ENCODE measurements at regions not wholly inside any gene's neighbourhood (a gene's known extent, or its start where the extent isn't known, plus 50 kb on each side); places are given as distances from the start of the nearest gene placed in this dataset.

DNA sequence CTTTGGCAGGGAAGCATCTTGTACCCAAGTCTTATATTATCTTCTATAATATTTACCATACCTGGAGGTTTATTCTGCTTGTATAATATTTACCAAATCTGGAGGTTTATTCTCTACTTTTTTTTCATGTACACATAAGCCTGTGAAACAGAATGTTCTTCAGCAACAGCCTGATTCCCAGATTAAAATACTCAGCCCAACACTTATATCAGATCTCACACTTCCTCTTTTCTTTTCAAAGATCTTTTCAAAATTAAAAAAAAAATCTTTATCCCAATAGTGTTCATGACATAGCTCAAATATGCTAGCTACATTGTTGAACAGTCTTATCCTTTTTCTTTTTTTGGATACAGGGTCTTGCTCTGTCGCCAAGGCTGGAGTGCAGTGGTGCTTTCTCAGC is 300.7 kb downstream of the LMO7 start:
- TF ChIP-seq, protein P1, sequence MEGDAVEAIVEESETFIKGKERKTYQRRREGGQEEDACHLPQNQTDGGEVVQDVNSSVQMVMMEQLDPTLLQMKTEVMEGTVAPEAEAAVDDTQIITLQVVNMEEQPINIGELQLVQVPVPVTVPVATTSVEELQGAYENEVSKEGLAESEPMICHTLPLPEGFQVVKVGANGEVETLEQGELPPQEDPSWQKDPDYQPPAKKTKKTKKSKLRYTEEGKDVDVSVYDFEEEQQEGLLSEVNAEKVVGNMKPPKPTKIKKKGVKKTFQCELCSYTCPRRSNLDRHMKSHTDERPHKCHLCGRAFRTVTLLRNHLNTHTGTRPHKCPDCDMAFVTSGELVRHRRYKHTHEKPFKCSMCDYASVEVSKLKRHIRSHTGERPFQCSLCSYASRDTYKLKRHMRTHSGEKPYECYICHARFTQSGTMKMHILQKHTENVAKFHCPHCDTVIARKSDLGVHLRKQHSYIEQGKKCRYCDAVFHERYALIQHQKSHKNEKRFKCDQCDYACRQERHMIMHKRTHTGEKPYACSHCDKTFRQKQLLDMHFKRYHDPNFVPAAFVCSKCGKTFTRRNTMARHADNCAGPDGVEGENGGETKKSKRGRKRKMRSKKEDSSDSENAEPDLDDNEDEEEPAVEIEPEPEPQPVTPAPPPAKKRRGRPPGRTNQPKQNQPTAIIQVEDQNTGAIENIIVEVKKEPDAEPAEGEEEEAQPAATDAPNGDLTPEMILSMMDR (IDR thresholded peaks at IDR 0.05): no peak
- TF ChIP-seq SIN3A (IDR thresholded peaks at IDR 0.05; ENCODE audit: borderline replicate concordance, insufficient read depth, low read depth, low read length): no peak

All from Panc1 (cell line).